Left ventricle myocardium inferior (tissue), 1 donor: ENCODE measurements at regions not wholly inside any gene's neighbourhood (a gene's known extent, or its start where the extent isn't known, plus 50 kb on each side); places are given as distances from the start of the nearest gene placed in this dataset.

Experiments
- DNase-seq: peaks from one replicate; pipeline ENCODE4 v3.0.0-alpha.2; 2020
- H3K27ac ChIP-seq: fragments of 200-600 bp; replicated peaks from 2 replicates; pipeline ENCODE4 v1.8.0; 2021
- H3K27me3 ChIP-seq: fragments of 200-600 bp; 2 replicates; pipeline ENCODE4 v1.8.0; 2021; ENCODE audit warnings: low read depth
- H3K36me3 ChIP-seq: fragments of 200-600 bp; 2 replicates; pipeline ENCODE4 v1.8.0; 2021
- H3K4me1 ChIP-seq: fragments of 200-600 bp; 2 replicates; pipeline ENCODE4 v1.8.0; 2021
- H3K4me3 ChIP-seq: fragments of 200-600 bp; 2 replicates; pipeline ENCODE4 v1.8.0; 2021; ENCODE audit warnings: mild to moderate bottlenecking, moderate library complexity
- H3K9me3 ChIP-seq: fragments of 200-600 bp; replicated peaks from 2 replicates; pipeline ENCODE4 v1.8.0; 2021
- CTCF ChIP-seq: fragments of 200-600 bp; IDR thresholded peaks from 2 replicates; pipeline ENCODE4 v1.8.0; 2021; ENCODE audit warnings: antibody characterized with exemption, mild to moderate bottlenecking, borderline replicate concordance
- intact Hi-C: fragments of 100-400 bp; cut with micrococcal nuclease; formaldehyde crosslinking; loops from one replicate; pipeline ENCODE4 v1.11.0; 2022
- donor health status: DM: no; HTN: yes; CAD: no; lungs with severe emphysema.

- no peak for DNase-seq
- Histone ChIP-seq H3K9me3 (no peaks in the 10 kb centered on the region), H3K4me3 (no peak overlapping the region), H3K27ac (no peak overlapping the region), H3K4me1 (peaks cover 3% of the 10 kb centered on the region), H3K36me3 (no peaks in the 10 kb centered on the region), H3K27me3 (no peaks in the 10 kb centered on the region)
- intact Hi-C loops, result no loop called here
- no peak for TF ChIP-seq CTCF
These were observed 521.7 kb downstream of the SOX2 start for GRCh38 chr3:182233405-182233804.

- Histone ChIP-seq H3K27ac (no peak overlapping the region), H3K36me3 (no peaks in the 10 kb centered on the region), H3K4me3 (no peak overlapping the region), H3K4me1 (peaks cover 3% of the 10 kb centered on the region), H3K9me3 (no peaks in the 10 kb centered on the region), H3K27me3 (no peaks in the 10 kb centered on the region)
- no peak for DNase-seq
- no peak for TF ChIP-seq CTCF
- intact Hi-C loops, result no loop called here
These were observed 522.2 kb downstream of the SOX2 start for GRCh38 chr3:182233957-182234356.

GRCh38 chr3:182234881-182235280, 523.2 kb downstream of the SOX2 start:
- H3K27me3 ChIP-seq, result no peaks in the 10 kb centered on the region
- intact Hi-C loops, result no loop called here
- H3K4me1 ChIP-seq, result peaks cover 3% of the 10 kb centered on the region
- H3K36me3 ChIP-seq, result no peaks in the 10 kb centered on the region
- no peak overlapping the region for H3K27ac ChIP-seq
- TF ChIP-seq CTCF, result no peak
- no peak overlapping the region for H3K4me3 ChIP-seq
- no peaks in the 10 kb centered on the region for H3K9me3 ChIP-seq
- no peak for DNase-seq

GRCh38 chr3:182235504-182235903, 523.8 kb downstream of the SOX2 start:
- Histone ChIP-seq H3K4me1 (peaks cover 3% of the 10 kb centered on the region), H3K9me3 (no peaks in the 10 kb centered on the region), H3K36me3 (no peaks in the 10 kb centered on the region), H3K27ac (no peak overlapping the region), H3K4me3 (no peak overlapping the region), H3K27me3 (no peaks in the 10 kb centered on the region)
- TF ChIP-seq CTCF, result no peak
- intact Hi-C loops, result no loop called here
- DNase-seq, result no peak

- Histone ChIP-seq H3K4me3 (no peak overlapping the region), H3K27ac (no peak overlapping the region), H3K9me3 (no peaks in the 10 kb centered on the region), H3K36me3 (no peaks in the 10 kb centered on the region), H3K27me3 (no peaks in the 10 kb centered on the region), H3K4me1 (peaks cover 15% of the 10 kb centered on the region)
- no peak for TF ChIP-seq CTCF
- intact Hi-C loops, result no loop called here
- DNase-seq, result peak; percentile 22
These were observed 526.4 kb downstream of the SOX2 start for GRCh38 chr3:182238126-182238525.

GRCh38 chr3:182239316-182239715, 527.6 kb downstream of the SOX2 start:
- Histone ChIP-seq H3K9me3 (no peaks in the 10 kb centered on the region), H3K36me3 (no peaks in the 10 kb centered on the region), H3K27ac (no peak overlapping the region), H3K4me3 (no peak overlapping the region), H3K4me1 (peaks cover 19% of the 10 kb centered on the region), H3K27me3 (no peaks in the 10 kb centered on the region)
- intact Hi-C loops, result no loop called here
- no peak for TF ChIP-seq CTCF
- DNase-seq, result no peak
